Activated B cell treated with CpG ODN at 0.5 μM for 24 hours (primary cell): ENCODE measurements at regions not wholly inside any gene's neighbourhood (a gene's known extent, or its start where the extent isn't known, plus 50 kb on each side); places are given as distances from the start of the nearest gene placed in this dataset.

Experiments
- ATAC-seq: fragments of 200-7000 bp; cut with Tn5 transposase; one replicate; pipeline ENCODE4 v1.10.0; 2021; ENCODE audit warnings: low read depth, mild to moderate bottlenecking, moderate library complexity
- CTCF ChIA-PET: fragments of 350-600 bp; sonication (Branson Sonifier 250); formaldehyde crosslinking; loops from one replicate; lab custom pipeline; 2021; ENCODE audit warnings: antibody characterized with exemption; lab: Charles Lee
- POLR2A ChIA-PET: fragments of 350-600 bp; sonication (Branson Sonifier 250); formaldehyde crosslinking; loops from one replicate; lab custom pipeline; 2021; ENCODE audit warnings: antibody characterized with exemption; lab: Charles Lee
- DNase-seq: peaks from one replicate; pipeline ENCODE4 v3.0.0; 2022
- H3K27ac Mint-ChIP-seq: one replicate; pipeline ENCODE4 v1.8.0; 2020; ENCODE audit warnings: mixed read lengths
- H3K27me3 Mint-ChIP-seq: one replicate; pipeline ENCODE4 v1.8.0; 2021; ENCODE audit warnings: mixed read lengths
- H3K36me3 Mint-ChIP-seq: one replicate; pipeline ENCODE4 v1.8.0; 2021; ENCODE audit warnings: low read depth, mixed read lengths
- H3K4me1 Mint-ChIP-seq: one replicate; pipeline ENCODE4 v1.8.0; 2021; ENCODE audit warnings: mixed read lengths
- H3K4me3 Mint-ChIP-seq: one replicate; pipeline ENCODE4 v1.8.0; 2020; ENCODE audit warnings: mild to moderate bottlenecking, mixed read lengths
- H3K9me3 Mint-ChIP-seq: one replicate; pipeline ENCODE4 v1.8.0; 2020; ENCODE audit warnings: mixed read lengths
- intact Hi-C: fragments of 100-400 bp; cut with micrococcal nuclease; formaldehyde crosslinking; loops from one replicate; pipeline ENCODE4 v1.15.1; 2024
- TF ChIP-seq, protein P1 (sequence below): fragments of 200-600 bp; IDR thresholded peaks from one replicate; pipeline ENCODE4 v1.8.0; 2022; ENCODE audit warnings: antibody characterized with exemption, mild to moderate bottlenecking

DNA sequence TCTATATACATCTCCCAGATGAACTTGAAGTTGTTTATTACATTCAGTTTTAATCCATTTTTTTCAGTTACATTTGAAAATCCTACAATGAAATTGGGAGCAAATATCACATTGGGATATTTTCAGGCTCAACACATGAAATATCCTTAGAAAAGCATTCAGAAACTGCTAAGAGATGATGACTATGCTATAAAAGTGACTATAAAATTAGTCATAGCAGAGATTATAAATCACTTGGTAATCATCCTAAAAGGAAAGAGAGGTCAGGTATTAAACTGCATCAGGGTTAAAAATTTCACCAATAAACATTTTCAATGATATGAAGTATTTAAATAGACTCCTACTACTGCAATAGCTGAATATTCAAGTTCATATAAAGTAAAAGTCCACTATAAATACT is 987.7 kb downstream of the GRIK2 start:
- POLR2A ChIA-PET, result no interaction called here
- no peaks in the 10 kb centered on the region for H3K27me3 Mint-ChIP-seq

DNA sequence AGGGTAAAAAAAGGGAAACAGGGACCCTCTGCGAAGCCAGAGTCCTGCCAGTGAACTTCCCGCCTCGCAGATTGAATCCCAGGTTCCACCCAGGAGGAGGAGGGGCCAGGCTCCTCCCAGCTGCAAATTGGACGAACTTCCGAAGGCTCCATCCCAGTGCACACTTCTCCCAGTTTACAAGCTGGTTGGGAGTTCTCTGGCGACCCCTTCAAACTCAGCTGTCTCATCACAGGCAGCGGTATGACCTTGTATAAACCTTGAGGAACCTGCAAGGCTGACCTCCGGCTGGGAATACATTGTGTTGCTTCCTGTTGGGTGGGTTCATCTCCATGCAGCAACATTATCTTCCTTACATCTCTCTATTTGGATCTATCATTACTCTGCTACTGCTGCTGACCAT is 962.7 kb downstream of the GRIK2 start:
- POLR2A ChIA-PET, result no interaction called here
- H3K27me3 Mint-ChIP-seq, result no peaks in the 10 kb centered on the region
- no peak overlapping the region for H3K4me3 Mint-ChIP-seq
- no peak for ATAC-seq
- DNase-seq, result no peak
- TF ChIP-seq, protein P1, sequence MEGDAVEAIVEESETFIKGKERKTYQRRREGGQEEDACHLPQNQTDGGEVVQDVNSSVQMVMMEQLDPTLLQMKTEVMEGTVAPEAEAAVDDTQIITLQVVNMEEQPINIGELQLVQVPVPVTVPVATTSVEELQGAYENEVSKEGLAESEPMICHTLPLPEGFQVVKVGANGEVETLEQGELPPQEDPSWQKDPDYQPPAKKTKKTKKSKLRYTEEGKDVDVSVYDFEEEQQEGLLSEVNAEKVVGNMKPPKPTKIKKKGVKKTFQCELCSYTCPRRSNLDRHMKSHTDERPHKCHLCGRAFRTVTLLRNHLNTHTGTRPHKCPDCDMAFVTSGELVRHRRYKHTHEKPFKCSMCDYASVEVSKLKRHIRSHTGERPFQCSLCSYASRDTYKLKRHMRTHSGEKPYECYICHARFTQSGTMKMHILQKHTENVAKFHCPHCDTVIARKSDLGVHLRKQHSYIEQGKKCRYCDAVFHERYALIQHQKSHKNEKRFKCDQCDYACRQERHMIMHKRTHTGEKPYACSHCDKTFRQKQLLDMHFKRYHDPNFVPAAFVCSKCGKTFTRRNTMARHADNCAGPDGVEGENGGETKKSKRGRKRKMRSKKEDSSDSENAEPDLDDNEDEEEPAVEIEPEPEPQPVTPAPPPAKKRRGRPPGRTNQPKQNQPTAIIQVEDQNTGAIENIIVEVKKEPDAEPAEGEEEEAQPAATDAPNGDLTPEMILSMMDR, result no peak
- H3K9me3 Mint-ChIP-seq, result no peaks in the 10 kb centered on the region
- intact Hi-C loops, result no loop called here
- H3K4me1 Mint-ChIP-seq, result no peaks in the 10 kb centered on the region
- CTCF ChIA-PET, result no interaction called here
- H3K27ac Mint-ChIP-seq, result no peak overlapping the region
- no peaks in the 10 kb centered on the region for H3K36me3 Mint-ChIP-seq

More for the DNA sequence above, 987.7 kb downstream of the GRIK2 start:
- Mint-ChIP-seq H3K4me3 (no peak overlapping the region), H3K36me3 (no peaks in the 10 kb centered on the region), H3K4me1 (no peaks in the 10 kb centered on the region), H3K9me3 (no peaks in the 10 kb centered on the region), H3K27ac (no peak overlapping the region)
- TF ChIP-seq, protein P1, result no peak
- intact Hi-C loops, result no loop called here
- DNase-seq, result no peak
- ATAC-seq, result no peak
- CTCF ChIA-PET, result no interaction called here

DNA sequence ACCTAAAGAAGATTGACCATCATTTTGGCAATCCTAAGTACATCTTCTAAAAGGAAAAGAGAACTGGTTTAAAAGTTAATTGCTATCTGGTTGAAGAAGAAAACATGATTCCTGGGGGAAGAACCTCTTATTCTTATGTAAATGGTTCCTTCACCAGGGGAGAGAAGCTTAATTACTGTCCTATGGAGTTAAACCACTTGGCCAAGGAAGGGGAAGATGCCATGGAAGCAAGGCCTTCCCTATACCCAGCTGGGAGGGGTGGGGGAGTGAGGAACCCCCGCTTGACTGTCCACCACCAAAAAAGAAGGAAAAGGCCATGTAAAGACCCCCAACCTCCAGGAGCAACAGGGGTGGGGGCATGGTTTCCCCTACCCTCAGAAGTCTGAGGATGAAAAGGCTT is 962.1 kb downstream of the GRIK2 start:
- Mint-ChIP-seq H3K9me3 (no peaks in the 10 kb centered on the region), H3K27ac (no peak overlapping the region), H3K27me3 (no peaks in the 10 kb centered on the region), H3K36me3 (no peaks in the 10 kb centered on the region), H3K4me1 (no peaks in the 10 kb centered on the region), H3K4me3 (no peak overlapping the region)
- TF ChIP-seq, protein P1, result no peak
- ChIA-PET POLR2A (no interaction called here), CTCF (no interaction called here)
- DNase-seq (no peak), ATAC-seq (no peak)
- intact Hi-C loops, result no loop called here

DNA sequence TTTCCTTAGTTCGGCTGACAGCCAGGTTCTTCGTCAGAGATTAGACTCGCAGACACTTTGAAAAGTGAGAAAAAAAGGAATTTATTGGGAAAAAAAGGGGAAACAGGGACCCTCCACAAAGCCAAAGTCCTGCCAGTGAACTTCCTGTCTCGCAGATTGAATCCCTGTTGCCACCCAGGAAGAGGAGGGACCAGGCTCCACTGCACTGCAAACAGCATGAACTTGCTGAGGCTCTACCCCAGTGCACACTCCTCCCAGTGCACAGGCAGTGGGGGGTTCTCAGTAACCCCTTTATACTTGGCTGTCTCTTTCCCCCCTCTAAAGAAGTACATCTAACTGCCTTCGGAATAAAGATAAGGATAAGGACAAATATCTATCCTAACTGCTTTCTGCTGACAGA is 959.0 kb downstream of the GRIK2 start:
- no peaks in the 10 kb centered on the region for H3K27me3 Mint-ChIP-seq
- ATAC-seq, result no peak
- CTCF ChIA-PET, result no interaction called here
- H3K4me3 Mint-ChIP-seq, result no peak overlapping the region
- H3K27ac Mint-ChIP-seq, result no peak overlapping the region
- TF ChIP-seq, protein P1, result no peak
- POLR2A ChIA-PET, result no interaction called here
- H3K36me3 Mint-ChIP-seq, result no peaks in the 10 kb centered on the region
- H3K4me1 Mint-ChIP-seq, result no peaks in the 10 kb centered on the region
- H3K9me3 Mint-ChIP-seq, result peaks cover 3% of the 10 kb centered on the region
- intact Hi-C loops, result no loop called here
- no peak for DNase-seq

DNA sequence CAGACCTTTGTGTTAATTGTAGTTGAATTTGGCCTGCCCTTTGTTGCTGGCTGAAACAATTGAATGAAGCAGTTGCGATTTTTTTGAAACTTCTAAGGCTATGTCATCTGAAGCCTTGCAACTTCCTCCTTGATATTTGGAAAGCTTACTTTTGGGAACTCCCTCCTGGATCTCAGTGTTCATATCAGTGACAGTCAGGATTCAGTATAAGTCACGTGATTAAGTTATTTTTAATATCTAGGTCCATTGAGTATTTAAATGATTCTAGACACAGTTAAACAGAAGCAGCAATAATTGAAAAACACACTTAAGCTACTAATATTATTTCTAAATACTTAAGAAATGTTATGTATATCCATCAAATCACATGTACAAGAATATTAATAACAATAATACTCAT is 951.3 kb downstream of the GRIK2 start:
- Mint-ChIP-seq H3K4me1 (no peaks in the 10 kb centered on the region), H3K36me3 (no peaks in the 10 kb centered on the region), H3K27me3 (no peaks in the 10 kb centered on the region), H3K4me3 (no peak overlapping the region), H3K27ac (no peak overlapping the region), H3K9me3 (peaks cover 9% of the 10 kb centered on the region)
- CTCF ChIA-PET, result no interaction called here
- TF ChIP-seq, protein P1, result no peak
- POLR2A ChIA-PET, result no interaction called here
- intact Hi-C loops, result no loop called here
- DNase-seq (no peak), ATAC-seq (no peak)
